Activated effector memory CD4-positive, alpha-beta T cell treated with anti-CD3 and anti-CD28 coated beads, Interleukin-2, amount 50 U/mL, for 16 hours (primary cell): ENCODE measurements at regions not wholly inside any gene's neighbourhood (a gene's known extent, or its start where the extent isn't known, plus 50 kb on each side); places are given as distances from the start of the nearest gene placed in this dataset.
"Not testable (repeated sequence)": the region's sequence is repeated elsewhere in the genome, so short reads cannot be mapped to it uniquely, and the experiment has no call there.

Experiments
- DNase-seq: peaks from one replicate; pipeline ENCODE4 v3.0.0-alpha.2; 2020

DNA sequence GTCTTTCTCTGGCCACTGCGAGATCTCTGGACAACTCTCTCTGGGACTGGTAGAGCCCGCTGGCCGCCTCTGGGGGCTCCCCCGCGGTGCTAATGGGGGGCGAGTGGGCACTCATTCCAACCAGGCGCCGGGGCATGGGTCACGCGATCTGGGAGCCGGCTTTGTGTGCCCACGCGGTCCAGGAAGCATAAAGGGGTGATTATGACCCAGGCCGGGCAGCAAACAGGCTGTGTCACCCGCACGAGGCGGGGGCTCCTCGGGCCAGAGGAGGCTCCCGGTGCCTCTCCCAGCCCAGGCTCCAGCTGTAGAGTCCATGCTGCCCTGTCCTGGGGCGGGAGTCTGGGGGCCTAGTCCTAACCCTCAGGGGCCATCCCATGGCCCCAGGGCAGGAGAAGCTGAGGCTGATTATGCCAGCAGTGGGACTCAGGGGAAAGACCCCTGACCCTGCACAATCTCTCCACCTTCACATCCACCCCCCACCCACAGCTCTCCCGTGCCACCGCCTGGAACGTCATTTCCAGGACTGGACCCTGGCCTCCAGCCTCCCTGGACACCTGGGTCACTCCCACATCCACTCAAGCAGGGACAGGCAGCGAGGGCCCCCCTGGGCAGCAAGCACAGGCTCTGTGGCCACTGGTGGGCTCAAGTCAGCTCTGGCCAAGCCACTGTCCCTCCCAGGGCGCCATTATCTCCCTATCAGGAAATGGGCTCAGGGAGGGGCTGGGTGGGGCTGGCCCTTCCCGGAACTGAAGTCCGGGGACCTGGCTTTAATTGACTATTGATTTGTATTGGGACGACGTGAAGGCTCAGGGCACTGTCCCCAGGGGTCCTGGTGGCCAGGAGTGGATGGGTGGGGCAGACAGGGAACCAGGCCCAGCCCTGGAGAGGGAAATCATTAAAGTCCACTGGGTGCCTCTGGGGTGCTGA, 50.0 kb downstream of the PTPRS start:
- DNase-seq, result no peak

- DNase-seq, result no peak
These were observed 51.3 kb downstream of the PTPRS start for GRCh38 chr19:5289060-5289990.

- no peak for DNase-seq
These were observed 52.3 kb downstream of the PTPRS start for GRCh38 chr19:5288347-5288739.

GRCh38 chr19:5287066-5287465, 53.5 kb downstream of the PTPRS start:
- DNase-seq, result no peak

DNA sequence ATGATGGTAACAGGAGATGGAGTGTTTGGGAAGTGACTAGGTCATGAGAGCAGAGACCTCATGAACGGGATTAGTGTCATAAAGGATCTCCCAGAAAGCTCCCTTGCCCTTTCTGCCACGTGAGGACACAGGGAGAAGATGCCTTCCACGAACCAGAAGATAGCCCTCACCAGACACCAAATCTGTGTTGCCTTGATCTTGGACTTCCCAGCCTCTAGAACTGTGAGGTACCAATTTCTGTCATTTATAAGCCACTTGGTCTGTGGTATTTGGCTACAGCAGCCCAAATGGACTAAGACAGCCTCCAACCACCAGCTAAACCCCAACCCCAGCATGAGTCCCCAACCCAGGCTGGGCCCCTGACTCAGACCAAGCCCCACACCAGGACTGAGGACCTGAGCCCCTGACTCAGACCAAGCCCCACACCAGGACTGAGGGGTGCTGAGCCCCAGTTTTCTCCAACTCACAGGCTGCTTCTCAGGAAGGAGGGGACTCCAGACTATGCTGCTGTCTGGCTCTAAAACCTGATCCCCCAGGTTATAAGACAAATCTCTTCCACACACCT, 54.1 kb downstream of the PTPRS start:
- DNase-seq, result no peak

GRCh38 chr19:5285955-5286354, 54.7 kb downstream of the PTPRS start:
- DNase-seq, result no peak

GRCh38 chr19:5285311-5285710, 55.3 kb downstream of the PTPRS start:
- DNase-seq, result no peak

GRCh38 chr19:5282901-5283300, 57.7 kb downstream of the PTPRS start:
- DNase-seq, result no peak

DNA sequence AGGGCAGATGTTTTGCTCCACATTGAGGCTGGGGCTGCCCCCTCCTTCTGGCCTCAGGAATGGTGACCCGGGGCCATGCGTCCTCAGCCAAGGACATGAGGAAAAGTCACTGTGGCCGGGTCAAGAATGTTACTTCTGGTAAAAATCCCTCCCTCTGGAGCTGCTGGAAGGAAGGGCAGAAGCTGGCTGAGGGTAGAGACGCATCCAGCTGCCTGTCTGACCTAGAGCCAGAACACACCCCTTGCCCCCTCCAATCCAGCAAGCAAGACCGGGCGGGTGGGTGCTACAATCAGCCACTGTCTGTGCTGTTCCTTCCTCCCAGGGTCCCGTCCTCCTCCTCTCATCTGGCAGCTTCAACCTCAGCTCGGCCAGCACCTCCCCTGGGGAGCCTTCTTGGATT, 59.0 kb downstream of the PTPRS start:
- DNase-seq, result no peak

DNA sequence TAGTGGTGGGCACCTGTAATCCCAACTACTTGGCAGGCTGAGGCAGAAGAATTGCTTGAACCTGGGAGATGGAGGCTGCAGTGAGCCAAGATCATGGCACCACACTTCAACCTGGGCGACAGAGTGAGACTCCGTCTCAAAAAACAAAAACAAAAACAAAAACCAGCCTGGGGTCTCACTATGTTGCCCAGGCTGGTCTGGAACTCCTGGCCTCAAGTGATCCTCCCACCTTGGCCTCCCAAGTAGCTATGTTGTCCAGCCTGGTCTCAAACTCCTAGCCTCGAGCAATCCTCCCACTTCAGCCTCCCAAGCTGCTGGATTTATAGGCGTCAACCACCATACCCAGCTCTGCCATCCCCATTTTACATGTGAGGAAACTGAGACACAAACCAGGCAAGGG, 64.9 kb downstream of the PTPRS start:
- not testable (repeated sequence) for DNase-seq

DNA sequence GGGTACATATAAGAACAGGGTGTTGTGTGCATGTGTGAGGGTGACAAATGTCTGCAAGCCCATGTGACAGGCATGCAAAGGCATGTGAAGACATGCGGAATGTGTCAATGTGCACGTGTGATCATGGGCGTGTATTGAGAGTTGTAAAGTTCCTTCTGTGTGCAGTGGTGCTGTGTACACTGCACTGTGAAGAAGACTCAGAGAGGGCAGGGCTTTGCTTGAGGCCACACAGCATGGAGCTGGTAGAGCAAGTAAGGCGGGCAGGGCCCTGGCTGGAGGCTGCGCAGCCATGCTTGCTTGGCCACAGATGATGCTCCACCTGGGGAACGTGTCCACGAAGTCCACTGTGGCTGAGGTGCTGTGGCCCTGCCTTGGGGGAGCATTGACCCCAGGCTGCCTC, 66.8 kb downstream of the PTPRS start:
- no peak for DNase-seq

DNA sequence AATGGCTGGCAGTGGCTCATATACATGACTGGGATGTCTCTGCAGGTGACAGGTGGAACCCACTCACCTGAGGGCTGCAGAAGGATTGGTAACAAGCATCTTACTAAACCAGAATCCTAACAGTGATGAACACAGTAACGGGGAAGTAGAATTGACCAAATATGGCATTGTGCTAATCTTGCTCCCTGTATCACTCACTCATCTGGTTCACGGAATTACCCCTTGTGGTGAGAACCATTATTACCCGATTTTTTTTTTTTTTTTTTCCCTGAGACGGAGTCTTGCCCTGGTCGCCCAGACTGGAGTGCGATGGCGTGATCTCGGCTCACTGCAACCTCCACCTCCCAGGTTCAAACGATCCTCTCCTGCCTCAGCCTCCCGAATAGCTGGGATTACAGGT, 69.5 kb downstream of the PTPRS start:
- DNase-seq, result no peak

- DNase-seq, result no peak
These were observed 70.7 kb downstream of the PTPRS start for GRCh38 chr19:5269926-5270325.

GRCh38 chr19:5269279-5269678, 71.3 kb downstream of the PTPRS start:
- no peak for DNase-seq

- DNase-seq, result no peak
These were observed 71.8 kb downstream of the PTPRS start for GRCh38 chr19:5268801-5269200.

- no peak for DNase-seq
These were observed 75.4 kb downstream of the PTPRS start for GRCh38 chr19:5265260-5265659.

- DNase-seq, result no peak
These were observed 76.2 kb downstream of the PTPRS start for GRCh38 chr19:5264453-5264852.

DNA sequence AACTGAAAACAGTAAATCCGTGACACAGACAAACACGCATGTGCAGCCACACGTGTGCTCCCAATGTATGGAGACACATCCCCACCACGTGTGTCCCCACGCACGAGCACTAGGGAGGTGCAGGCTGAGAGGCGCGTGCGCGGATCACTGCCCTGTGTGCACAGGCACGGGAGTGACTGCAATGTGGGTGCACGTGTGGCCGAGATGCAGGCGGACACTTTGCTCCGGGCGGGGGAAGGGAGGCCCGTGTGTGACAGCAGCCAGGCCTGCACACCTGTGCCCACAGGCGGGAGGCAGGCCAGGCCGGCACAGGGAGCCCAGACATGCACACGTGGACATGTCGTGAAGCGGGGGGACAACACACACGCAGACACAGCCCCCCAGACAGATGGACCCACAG, 77.0 kb downstream of the PTPRS start:
- no peak for DNase-seq

DNA sequence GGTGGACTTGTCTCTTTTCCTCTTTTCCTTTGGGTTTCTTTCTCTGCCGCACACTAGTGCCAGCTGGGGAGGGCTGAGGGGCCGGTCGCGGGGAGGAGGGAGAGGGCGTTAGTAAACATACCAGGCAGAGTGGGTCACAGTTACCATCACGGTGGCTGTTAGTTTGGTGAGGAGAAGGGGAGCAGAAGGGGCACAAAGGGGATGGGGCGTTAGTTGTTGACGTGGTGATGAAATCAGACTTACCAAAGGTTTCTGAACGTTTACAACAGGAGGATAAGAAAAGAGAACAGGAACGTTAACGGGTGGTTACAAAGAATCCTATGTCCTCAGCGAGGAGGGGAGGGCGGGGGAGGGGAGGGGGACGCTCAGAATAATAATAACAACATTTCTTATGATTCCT, 77.9 kb downstream of the PTPRS start:
- no peak for DNase-seq

- no peak for DNase-seq
These were observed 79.3 kb downstream of the PTPRS start for GRCh38 chr19:5261156-5261890.

DNA sequence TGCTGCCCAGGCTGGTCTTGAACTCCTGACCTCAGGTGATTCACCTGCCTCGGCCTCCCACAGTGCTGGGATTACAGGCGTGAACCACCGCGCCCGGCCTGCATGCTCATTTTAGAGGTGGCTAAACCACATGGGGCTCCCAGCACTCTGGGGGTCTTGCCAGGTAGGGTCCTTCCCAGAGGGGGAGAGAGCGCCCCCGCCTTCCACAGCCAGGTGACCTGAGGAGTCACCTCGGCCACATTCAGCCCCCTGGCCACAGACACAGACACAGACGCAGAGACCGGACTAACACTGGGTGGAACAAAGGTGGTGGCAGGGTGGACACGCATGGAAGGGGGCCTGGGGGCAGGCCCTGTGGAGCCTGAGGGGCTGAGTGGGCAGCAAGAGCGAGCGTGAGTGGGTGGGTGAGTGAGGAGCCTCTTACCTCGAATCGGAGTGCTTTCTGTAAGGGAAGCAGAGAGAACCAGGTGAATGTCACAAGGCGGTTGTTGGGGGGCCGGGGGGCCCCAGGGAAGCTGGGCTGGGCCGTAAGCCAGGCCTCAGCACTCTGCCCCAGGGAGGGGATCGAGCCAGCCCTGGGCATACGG, 80.1 kb downstream of the PTPRS start:
- DNase-seq, result no peak

GRCh38 chr19:5259750-5260149, 80.9 kb downstream of the PTPRS start:
- DNase-seq, result no peak
